ENCODE measurements at regions not wholly inside any gene's neighbourhood (a gene's known extent, or its start where the extent isn't known, plus 50 kb on each side); places are given as distances from the start of the nearest gene placed in this dataset.

GRCh38 chr11:23359297-23359696, 499.0 kb upstream of the CCDC179 start:
- peak; percentile 66 for DNase-seq
- Mint-ChIP-seq H3K36me3 (ENCODE audit: low read depth) (no peaks in the 10 kb centered on the region), H3K27me3 (ENCODE audit: insufficient read depth) (peaks cover 1% of the 10 kb centered on the region), H3K9me3 (no peaks in the 10 kb centered on the region), H3K4me3 (no peak overlapping the region), H3K4me1 (ENCODE audit: low read depth) (peaks cover 14% of the 10 kb centered on the region), H3K27ac (no peak overlapping the region)
- TF ChIP-seq, protein P1, sequence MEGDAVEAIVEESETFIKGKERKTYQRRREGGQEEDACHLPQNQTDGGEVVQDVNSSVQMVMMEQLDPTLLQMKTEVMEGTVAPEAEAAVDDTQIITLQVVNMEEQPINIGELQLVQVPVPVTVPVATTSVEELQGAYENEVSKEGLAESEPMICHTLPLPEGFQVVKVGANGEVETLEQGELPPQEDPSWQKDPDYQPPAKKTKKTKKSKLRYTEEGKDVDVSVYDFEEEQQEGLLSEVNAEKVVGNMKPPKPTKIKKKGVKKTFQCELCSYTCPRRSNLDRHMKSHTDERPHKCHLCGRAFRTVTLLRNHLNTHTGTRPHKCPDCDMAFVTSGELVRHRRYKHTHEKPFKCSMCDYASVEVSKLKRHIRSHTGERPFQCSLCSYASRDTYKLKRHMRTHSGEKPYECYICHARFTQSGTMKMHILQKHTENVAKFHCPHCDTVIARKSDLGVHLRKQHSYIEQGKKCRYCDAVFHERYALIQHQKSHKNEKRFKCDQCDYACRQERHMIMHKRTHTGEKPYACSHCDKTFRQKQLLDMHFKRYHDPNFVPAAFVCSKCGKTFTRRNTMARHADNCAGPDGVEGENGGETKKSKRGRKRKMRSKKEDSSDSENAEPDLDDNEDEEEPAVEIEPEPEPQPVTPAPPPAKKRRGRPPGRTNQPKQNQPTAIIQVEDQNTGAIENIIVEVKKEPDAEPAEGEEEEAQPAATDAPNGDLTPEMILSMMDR (IDR thresholded peaks at IDR 0.05) = no peak

DNA sequence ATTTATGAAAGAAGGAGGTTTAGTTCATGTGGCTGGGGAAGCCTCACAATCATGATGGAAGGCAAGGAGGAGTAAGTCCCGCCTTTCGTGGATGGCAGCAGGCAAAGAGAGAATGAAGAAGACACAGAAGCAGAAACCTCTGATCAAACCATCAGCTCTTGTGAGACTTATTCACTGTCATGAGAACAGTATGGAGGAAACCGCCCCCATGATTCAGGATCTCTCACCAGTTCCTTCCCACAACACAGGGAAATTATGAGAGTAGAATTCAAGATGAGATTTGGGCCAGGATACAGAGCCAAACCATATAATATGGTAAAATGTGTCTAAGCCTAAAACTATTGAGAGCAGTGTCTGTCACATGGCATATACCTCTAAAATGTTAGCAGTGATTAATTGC, 503.8 kb upstream of the CCDC179 start:
- no peak overlapping the region for H3K4me3 Mint-ChIP-seq
- no peak overlapping the region for H3K27ac Mint-ChIP-seq
- no peaks in the 10 kb centered on the region; the same call in 1 of the 2 replicates for H3K27me3 Mint-ChIP-seq (ENCODE audit: insufficient read depth)
- TF ChIP-seq, protein P1 (IDR thresholded peaks at IDR 0.05) = no peak
- no peaks in the 10 kb centered on the region; the same call in 1 of the 2 replicates for H3K36me3 Mint-ChIP-seq (ENCODE audit: low read depth)
- H3K9me3 Mint-ChIP-seq = no peaks in the 10 kb centered on the region; the same call in 1 of the 2 replicates
- DNase-seq = no peak
- H3K4me1 Mint-ChIP-seq (ENCODE audit: low read depth) = peaks cover 14% of the 10 kb centered on the region

GRCh38 chr11:23370580-23371275, 510.5 kb upstream of the CCDC179 start:
- no peak overlapping the region for H3K4me3 Mint-ChIP-seq
- H3K27ac Mint-ChIP-seq = no peak overlapping the region
- peaks cover 5% of the 10 kb centered on the region; the same call in 1 of the 2 replicates for H3K4me1 Mint-ChIP-seq (ENCODE audit: low read depth)
- peaks cover 9% of the 10 kb centered on the region for H3K36me3 Mint-ChIP-seq (ENCODE audit: low read depth)
- peaks cover 4% of the 10 kb centered on the region for H3K9me3 Mint-ChIP-seq
- H3K27me3 Mint-ChIP-seq (ENCODE audit: insufficient read depth) = peaks cover 3% of the 10 kb centered on the region
- DNase-seq = no peak
- TF ChIP-seq, protein P1 (IDR thresholded peaks at IDR 0.05) = no peak

GRCh38 chr11:23377909-23378308, 517.6 kb upstream of the CCDC179 start:
- DNase-seq = no peak
- no peaks in the 10 kb centered on the region for H3K36me3 Mint-ChIP-seq (ENCODE audit: low read depth)
- TF ChIP-seq, protein P1 (IDR thresholded peaks at IDR 0.05) = no peak
- no peak overlapping the region for H3K4me3 Mint-ChIP-seq
- no peaks in the 10 kb centered on the region for H3K9me3 Mint-ChIP-seq
- no peaks in the 10 kb centered on the region; the same call in 1 of the 2 replicates for H3K27me3 Mint-ChIP-seq (ENCODE audit: insufficient read depth)
- H3K27ac Mint-ChIP-seq = no peak overlapping the region
- no peaks in the 10 kb centered on the region for H3K4me1 Mint-ChIP-seq (ENCODE audit: low read depth)

- no peak for DNase-seq
- Mint-ChIP-seq H3K27ac (no peak overlapping the region), H3K4me1 (ENCODE audit: low read depth) (no peaks in the 10 kb centered on the region), H3K9me3 (no peaks in the 10 kb centered on the region), H3K36me3 (ENCODE audit: low read depth) (no peaks in the 10 kb centered on the region), H3K27me3 (ENCODE audit: insufficient read depth) (peaks cover 6% of the 10 kb centered on the region; the same call in 1 of the 2 replicates), H3K4me3 (no peak overlapping the region)
- TF ChIP-seq, protein P1 (IDR thresholded peaks at IDR 0.05) = no peak
These were observed 530.8 kb upstream of the CCDC179 start for GRCh38 chr11:23391031-23391430.

Measured in HFFc6 (cell line).